Breast epithelium (tissue), 4 donors: ENCODE measurements at regions not wholly inside any gene's neighbourhood (a gene's known extent, or its start where the extent isn't known, plus 50 kb on each side); places are given as distances from the start of the nearest gene placed in this dataset.

Experiments used
- DNase-seq, 2 donors: peaks; one replicate each; pipeline ENCODE4 v3.0.0-alpha.2; 2019; ENCODE audit warnings: low spot score in 2 of 2
- H3K27ac ChIP-seq, 2 donors: fragments of 200-600 bp; sonication (generic) in 1 of 2; one replicate each; pipeline ENCODE4 v1.5.1; 2016 to 2019; ENCODE audit warnings: mild to moderate bottlenecking in 1 of 2
- H3K27me3 ChIP-seq, 2 donors: fragments of 200-600 bp; sonication (generic) in 1 of 2; one replicate each; pipeline versions ENCODE4 v1.5.1 to v1.6.0; 2017 to 2019; ENCODE audit warnings: control low read depth in 1 of 2, mild to moderate bottlenecking in 1 of 2
- H3K36me3 ChIP-seq: fragments of 200-600 bp; one replicate; pipeline ENCODE4 v1.5.1; 2019
- H3K4me1 ChIP-seq, 2 donors: fragments of 200-600 bp; sonication (generic); one replicate each; pipeline ENCODE4 v1.5.1; 2016 to 2019; ENCODE audit warnings: control low read depth in 1 of 2
- H3K4me3 ChIP-seq, 3 donors: fragments of 200-600 bp; sonication (generic); 1 replicate in 2 of 3; 2 replicates in 1 of 3; pipeline ENCODE4 v1.5.1; 2016 to 2019; ENCODE audit warnings: mild to moderate bottlenecking in 3 of 3, moderate library complexity in 2 of 3
- H3K9me3 ChIP-seq, 2 donors: fragments of 200-600 bp; sonication (generic) in 1 of 2; one replicate each; pipeline ENCODE4 v1.5.1; 2016 to 2019; ENCODE audit warnings: control low read depth in 1 of 2
- POLR2A ChIP-seq: fragments of 450-650 bp; IDR thresholded peaks from one replicate; pipeline ENCODE4 v1.6.1; 2016; ENCODE audit warnings: antibody characterized with exemption, mild to moderate bottlenecking, moderate library complexity
- POLR2AphosphoS5 ChIP-seq, 3 donors: sonication (generic); formaldehyde crosslinking; IDR thresholded peaks; one replicate each; pipeline ENCODE4 v1.6.1; 2017; ENCODE audit warnings: antibody characterized with exemption in 3 of 3
- intact Hi-C: fragments of 100-400 bp; cut with DNase I; formaldehyde crosslinking; loops from one replicate; pipeline ENCODE4 v1.15.1; 2023; ENCODE audit warnings: low total_unique reads
- TF ChIP-seq, protein P1 (sequence below), 3 donors: fragments of 450-650 bp; IDR thresholded peaks; one replicate each; pipeline ENCODE4 v1.5.1; 2016 to 2017; ENCODE audit warnings: antibody characterized with exemption in 3 of 3, mild to moderate bottlenecking in 3 of 3, moderate library complexity in 3 of 3

DNA sequence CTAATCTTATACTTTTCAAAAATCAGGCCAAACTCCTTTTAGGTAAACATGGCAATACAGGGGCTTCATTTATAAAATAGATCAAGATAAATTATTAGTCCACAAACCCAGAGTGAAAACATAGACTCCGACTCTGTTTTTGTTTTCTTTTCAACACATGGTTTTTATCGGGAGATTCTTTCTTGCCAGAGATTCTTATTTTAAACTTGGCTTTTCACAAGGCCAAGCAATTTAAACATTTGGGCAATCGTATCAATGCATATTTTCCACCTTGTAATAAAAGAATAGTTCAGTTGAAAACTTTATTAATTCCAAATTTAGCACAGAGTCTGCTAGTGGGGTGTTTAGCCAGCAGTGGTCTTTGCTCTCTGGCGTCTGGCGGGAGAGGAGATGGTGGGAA is 71.9 kb downstream of the SOX11 start:
- no peak for DNase-seq
- H3K9me3 ChIP-seq = no peaks in the 10 kb centered on the region
- H3K27me3 ChIP-seq = no peaks in the 10 kb centered on the region
- H3K36me3 ChIP-seq = no peaks in the 10 kb centered on the region
- H3K27ac ChIP-seq = no peak overlapping the region
- no peak overlapping the region for H3K4me3 ChIP-seq
- no peaks in the 10 kb centered on the region for H3K4me1 ChIP-seq
- intact Hi-C loops = loop anchor here (5.0 kb wide), 1 partner anchor 902 kb away; no protein-coding TSS in a partner anchor
- TF ChIP-seq POLR2A (no peak), POLR2AphosphoS5 (IDR thresholded peaks at IDR 0.05) (no peak)
- TF ChIP-seq, protein P1, sequence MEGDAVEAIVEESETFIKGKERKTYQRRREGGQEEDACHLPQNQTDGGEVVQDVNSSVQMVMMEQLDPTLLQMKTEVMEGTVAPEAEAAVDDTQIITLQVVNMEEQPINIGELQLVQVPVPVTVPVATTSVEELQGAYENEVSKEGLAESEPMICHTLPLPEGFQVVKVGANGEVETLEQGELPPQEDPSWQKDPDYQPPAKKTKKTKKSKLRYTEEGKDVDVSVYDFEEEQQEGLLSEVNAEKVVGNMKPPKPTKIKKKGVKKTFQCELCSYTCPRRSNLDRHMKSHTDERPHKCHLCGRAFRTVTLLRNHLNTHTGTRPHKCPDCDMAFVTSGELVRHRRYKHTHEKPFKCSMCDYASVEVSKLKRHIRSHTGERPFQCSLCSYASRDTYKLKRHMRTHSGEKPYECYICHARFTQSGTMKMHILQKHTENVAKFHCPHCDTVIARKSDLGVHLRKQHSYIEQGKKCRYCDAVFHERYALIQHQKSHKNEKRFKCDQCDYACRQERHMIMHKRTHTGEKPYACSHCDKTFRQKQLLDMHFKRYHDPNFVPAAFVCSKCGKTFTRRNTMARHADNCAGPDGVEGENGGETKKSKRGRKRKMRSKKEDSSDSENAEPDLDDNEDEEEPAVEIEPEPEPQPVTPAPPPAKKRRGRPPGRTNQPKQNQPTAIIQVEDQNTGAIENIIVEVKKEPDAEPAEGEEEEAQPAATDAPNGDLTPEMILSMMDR (IDR thresholded peaks at IDR 0.05) = no peak

DNA sequence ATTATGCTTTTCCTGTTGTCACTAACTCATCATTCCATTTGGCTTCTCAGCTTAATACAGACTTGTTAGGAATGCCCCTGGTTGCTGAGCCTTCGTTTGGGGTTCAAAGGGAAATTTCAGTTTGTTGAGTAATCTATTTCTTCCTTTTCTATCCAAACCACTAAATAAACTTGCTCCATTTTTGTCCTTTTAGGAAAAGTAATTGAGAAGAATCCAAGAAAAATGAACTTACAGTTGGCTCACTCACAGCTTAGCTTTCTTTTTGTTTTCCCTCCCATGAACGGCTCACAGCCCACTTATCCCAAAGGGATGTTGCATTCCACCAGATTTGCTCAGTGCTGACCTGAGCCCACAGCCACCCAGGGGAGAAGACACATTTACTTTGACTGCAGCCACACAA is 73.9 kb downstream of the SOX11 start:
- TF ChIP-seq POLR2AphosphoS5 (IDR thresholded peaks at IDR 0.05) = no peak
- TF ChIP-seq, protein P1 (IDR thresholded peaks at IDR 0.05) = no peak
- no peak for TF ChIP-seq POLR2A
- H3K36me3 ChIP-seq = no peaks in the 10 kb centered on the region
- H3K27me3 ChIP-seq = no peaks in the 10 kb centered on the region
- intact Hi-C loops = no loop called here
- H3K4me1 ChIP-seq = no peaks in the 10 kb centered on the region
- DNase-seq = no peak
- no peak overlapping the region for H3K27ac ChIP-seq
- H3K4me3 ChIP-seq = no peak overlapping the region
- H3K9me3 ChIP-seq = no peaks in the 10 kb centered on the region

DNA sequence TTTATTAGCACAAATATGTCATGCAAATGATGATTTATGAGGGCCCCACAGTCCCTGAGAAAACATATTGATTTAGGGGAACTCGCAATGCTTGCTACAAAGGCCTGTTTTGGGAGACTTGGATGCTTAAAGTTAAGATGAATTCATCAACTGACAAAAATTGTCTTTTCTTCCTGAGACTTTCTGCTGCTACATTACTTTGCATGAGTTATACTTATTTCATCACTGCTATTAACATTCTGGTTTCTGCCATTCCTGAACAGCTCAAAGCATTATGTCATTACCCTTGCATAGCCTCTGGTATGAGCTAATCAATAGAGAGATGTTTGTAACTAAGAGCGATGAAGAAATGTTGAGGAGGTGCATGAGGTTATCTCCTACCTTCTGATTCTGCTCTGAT is 74.4 kb downstream of the SOX11 start:
- intact Hi-C loops = no loop called here
- Histone ChIP-seq H3K36me3 (no peaks in the 10 kb centered on the region), H3K27me3 (no peaks in the 10 kb centered on the region), H3K4me1 (no peaks in the 10 kb centered on the region), H3K4me3 (no peak overlapping the region), H3K9me3 (no peaks in the 10 kb centered on the region), H3K27ac (no peak overlapping the region)
- no peak for TF ChIP-seq POLR2AphosphoS5 (IDR thresholded peaks at IDR 0.05)
- TF ChIP-seq POLR2A = no peak
- TF ChIP-seq, protein P1 (IDR thresholded peaks at IDR 0.05) = no peak
- no peak for DNase-seq

DNA sequence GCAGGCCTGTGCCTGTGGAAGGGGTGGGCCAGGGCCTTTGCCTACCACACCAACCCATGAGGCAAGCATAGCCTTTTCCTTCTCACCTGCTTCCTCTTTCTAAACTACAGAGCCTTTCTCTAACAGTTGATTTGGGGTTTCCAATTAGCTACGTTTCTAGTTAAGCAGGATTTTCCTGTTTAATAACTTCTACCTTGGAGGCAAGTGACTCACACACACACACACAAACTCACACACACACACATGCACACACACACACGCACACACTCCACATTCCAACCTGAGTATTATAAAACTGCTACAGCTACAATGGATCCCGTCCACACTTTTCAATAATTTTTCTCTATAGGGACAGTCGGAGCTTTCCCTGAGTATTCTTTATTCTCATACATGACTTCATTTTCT is 84.9 kb downstream of the SOX11 start:
- Histone ChIP-seq H3K27me3 (no peaks in the 10 kb centered on the region), H3K4me1 (no peaks in the 10 kb centered on the region), H3K9me3 (no peaks in the 10 kb centered on the region), H3K36me3 (no peaks in the 10 kb centered on the region), H3K4me3 (no peak overlapping the region), H3K27ac (peak overlapping the region in 1 of 2 donors; percentile 19)
- TF ChIP-seq, protein P1 (IDR thresholded peaks at IDR 0.05) = no peak
- peak in 1 of 3 donors; percentile 39 for TF ChIP-seq POLR2AphosphoS5 (IDR thresholded peaks at IDR 0.05)
- peak; percentile 59 to 68 for DNase-seq
- intact Hi-C loops = no loop called here

DNA sequence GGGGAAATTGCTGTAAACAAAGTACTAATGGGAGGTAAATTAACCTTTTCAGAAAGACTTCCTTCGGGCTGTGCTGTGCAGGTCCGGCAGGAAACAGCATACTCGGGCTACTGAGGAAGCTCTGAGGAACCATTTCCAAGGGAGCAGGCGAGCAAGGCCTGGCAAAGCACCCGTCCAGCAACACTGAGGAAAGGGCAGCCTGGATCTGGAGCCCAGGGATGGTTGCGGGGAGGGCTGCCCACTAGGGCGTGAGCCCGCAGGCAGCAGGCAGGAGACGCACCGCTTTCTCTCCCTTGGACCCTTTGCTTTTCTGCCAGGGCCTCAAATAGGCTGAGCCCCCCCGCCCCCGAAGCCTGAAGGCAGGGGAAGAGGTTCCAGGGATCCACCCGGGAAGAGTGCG is 89.5 kb downstream of the SOX11 start:
- no peak for DNase-seq

More for the DNA sequence above, 89.5 kb downstream of the SOX11 start:
- Histone ChIP-seq H3K27ac (no peak overlapping the region), H3K9me3 (peaks cover under 1 to 6% of the 10 kb centered on the region in 2 donors), H3K36me3 (no peaks in the 10 kb centered on the region), H3K27me3 (no peaks in the 10 kb centered on the region), H3K4me1 (no peaks in the 10 kb centered on the region), H3K4me3 (no peak overlapping the region)
- no peak for TF ChIP-seq POLR2AphosphoS5 (IDR thresholded peaks at IDR 0.05)
- TF ChIP-seq, protein P1 (IDR thresholded peaks at IDR 0.05) = no peak
- intact Hi-C loops = no loop called here
